CD14-positive monocyte (primary cell): ENCODE measurements at regions not wholly inside any gene's neighbourhood (a gene's known extent, or its start where the extent isn't known, plus 50 kb on each side); places are given as distances from the start of the nearest gene placed in this dataset.

Experiments used
- DNase-seq, 3 donors: peaks; one replicate each; pipeline ENCODE4 v3.0.0-alpha.2; 2011 to 2022
- H2AFZ ChIP-seq: 2 replicates; pipeline ENCODE4 v1.6.0; 2012; ENCODE audit warnings: mild to moderate bottlenecking, low read depth, low read length, inconsistent platforms; ENCODE audit not compliant: insufficient read depth, poor library complexity, severe bottlenecking
- H3K27ac ChIP-seq, 2 donors: 1 replicate in 1 of 2; 2 replicates in 1 of 2; pipeline ENCODE4 v1.5.1; 2012 to 2013; ENCODE audit warnings: low read length in 2 of 2, control low read depth in 1 of 2, inconsistent platforms in 1 of 2, low read depth in 1 of 2, mild to moderate bottlenecking in 1 of 2
- H3K27me3 ChIP-seq, 2 donors: one replicate each; pipeline versions ENCODE4 v1.6.0 to v1.6.1; 2011 to 2013; ENCODE audit warnings: low read length in 2 of 2; ENCODE audit not compliant: control insufficient read depth in 2 of 2, insufficient read depth in 2 of 2
- H3K36me3 ChIP-seq, 2 donors: replicated peaks in 1 of 2; 1 replicate in 1 of 2; 2 replicates in 1 of 2; pipeline versions ENCODE4 v1.5.1 to v1.6.1; 2012 to 2013; ENCODE audit warnings: low read length in 2 of 2, control low read depth in 1 of 2, inconsistent platforms in 1 of 2, mild to moderate bottlenecking in 1 of 2; ENCODE audit not compliant: insufficient read depth in 2 of 2, control insufficient read depth in 1 of 2
- H3K4me1 ChIP-seq, 2 donors: 1 replicate in 1 of 2; 2 replicates in 1 of 2; pipeline versions ENCODE4 v1.5.1 to v1.6.1; 2012 to 2013; ENCODE audit warnings: low read length in 2 of 2, control low read depth in 1 of 2, inconsistent platforms in 1 of 2, mild to moderate bottlenecking in 1 of 2, moderate library complexity in 1 of 2; ENCODE audit not compliant: insufficient read depth in 2 of 2, control insufficient read depth in 1 of 2
- H3K4me2 ChIP-seq: replicated peaks from 2 replicates; pipeline ENCODE3; 2012; ENCODE audit warnings: low read length, moderate library complexity, mild to moderate bottlenecking; ENCODE audit not compliant: poor library complexity, severe bottlenecking; ENCODE audit errors: extremely low read depth
- H3K4me3 ChIP-seq, 3 experiments: fragments of 200-600 bp in 1 of 3; sonication (generic) in 1 of 3; replicated peaks in 1 of 3; 1 replicate in 2 of 3; 2 replicates in 1 of 3; pipeline ENCODE4 v1.5.1; 2011 to 2013; ENCODE audit warnings: low read length in 3 of 3, mild to moderate bottlenecking in 3 of 3, control low read depth in 2 of 3, low read depth in 2 of 3, inconsistent platforms in 1 of 3, moderate library complexity in 1 of 3
- H3K79me2 ChIP-seq: 2 replicates; pipeline ENCODE4 v1.6.0; 2012; ENCODE audit warnings: mild to moderate bottlenecking, control low read depth, inconsistent platforms, low read length, moderate library complexity; ENCODE audit not compliant: insufficient read depth
- H3K9ac ChIP-seq: 2 replicates; pipeline ENCODE4 v1.6.0; 2017; ENCODE audit warnings: low read length, mild to moderate bottlenecking; ENCODE audit not compliant: insufficient read depth, poor library complexity, severe bottlenecking
- H3K9me3 ChIP-seq, 2 donors: replicated peaks in 1 of 2; 1 replicate in 1 of 2; 2 replicates in 1 of 2; pipeline versions ENCODE4 v1.5.1 to v1.6.1; 2012 to 2013; ENCODE audit warnings: low read length in 2 of 2, control low read depth in 1 of 2; ENCODE audit not compliant: control insufficient read depth in 1 of 2, insufficient read depth in 1 of 2
- H4K20me1 ChIP-seq: 2 replicates; pipeline ENCODE4 v1.6.0; 2012; ENCODE audit warnings: mild to moderate bottlenecking, low read length, control low read depth, moderate library complexity; ENCODE audit not compliant: insufficient read depth
- H3K27ac Mint-ChIP-seq, 7 donors: one replicate each; pipeline ENCODE4 v1.8.0; 2020; ENCODE audit warnings: mild to moderate bottlenecking in 7 of 7, mixed read lengths in 7 of 7, moderate library complexity in 6 of 7, inconsistent platforms in 2 of 7
- H3K27me3 Mint-ChIP-seq, 3 donors: one replicate each; pipeline ENCODE4 v1.8.0; 2021 to 2022; ENCODE audit warnings: low read depth in 3 of 3, mild to moderate bottlenecking in 3 of 3, mixed read lengths in 3 of 3, moderate library complexity in 3 of 3, inconsistent platforms in 1 of 3
- H3K36me3 Mint-ChIP-seq, 2 donors: one replicate each; pipeline ENCODE4 v1.8.0; 2020; ENCODE audit warnings: mixed read lengths in 2 of 2, inconsistent platforms in 1 of 2, mild to moderate bottlenecking in 1 of 2
- H3K4me1 Mint-ChIP-seq: one replicate; pipeline ENCODE4 v1.8.0; 2020; ENCODE audit warnings: mild to moderate bottlenecking, mixed read lengths
- H3K4me3 Mint-ChIP-seq, 2 donors: one replicate each; pipeline ENCODE4 v1.8.0; 2020; ENCODE audit warnings: mild to moderate bottlenecking in 2 of 2, mixed read lengths in 2 of 2, moderate library complexity in 1 of 2
- H3K9me3 Mint-ChIP-seq, 7 donors: one replicate each; pipeline ENCODE4 v1.8.0; 2020 to 2022; ENCODE audit warnings: mixed read lengths in 7 of 7, mild to moderate bottlenecking in 6 of 7, moderate library complexity in 6 of 7, inconsistent platforms in 2 of 7
- CTCF ChIP-seq: fragments of 200-600 bp; IDR thresholded peaks from one replicate; pipeline ENCODE4 v1.8.0; 2022; ENCODE audit warnings: antibody characterized with exemption, mild to moderate bottlenecking
- WGBS: methylation state at CpG from one replicate; pipeline ENCODE4 v1.1.5; 2013; ENCODE audit warnings: missing lambda C conversion rate; ENCODE audit not compliant: insufficient coverage; 5-methylcytosine and 5-hydroxymethylcytosine counted together
- intact Hi-C, 2 donors: fragments of 100-400 bp; cut with micrococcal nuclease; formaldehyde crosslinking; loops; one replicate each; pipeline versions ENCODE4 v1.15.0 to v1.15.1; 2023

GRCh38 chr2:59077981-59078531 lies 836.9 kb upstream of the FANCL start:
- Histone ChIP-seq H3K27me3 (no peaks in the 10 kb centered on the region), H3K9ac (no peak overlapping the region), H3K4me1 (no peaks in the 10 kb centered on the region), H3K36me3 (no peaks in the 10 kb centered on the region), H4K20me1 (no peaks in the 10 kb centered on the region), H3K4me2 (no peak overlapping the region), H2AFZ (no peak overlapping the region), H3K79me2 (no peaks in the 10 kb centered on the region), H3K4me3 (no peak overlapping the region), H3K9me3 (no peaks in the 10 kb centered on the region), H3K27ac (no peak overlapping the region)
- Mint-ChIP-seq H3K27ac (no peak overlapping the region), H3K4me3 (no peak overlapping the region), H3K36me3 (no peaks in the 10 kb centered on the region), H3K9me3 (peaks cover 0 to 2% (median 0%) of the 10 kb centered on the region in 7 donors), H3K4me1 (no peaks in the 10 kb centered on the region), H3K27me3 (no peaks in the 10 kb centered on the region)
- intact Hi-C loops, result no loop called here
- no peak for DNase-seq
- TF ChIP-seq CTCF, result no peak
- no CpG with 5 or more reads among the region's 6 CpGs for WGBS

GRCh38 chr2:59077026-59077725 lies 836.1 kb upstream of the FANCL start:
- Histone ChIP-seq H3K9me3 (no peaks in the 10 kb centered on the region), H3K79me2 (no peaks in the 10 kb centered on the region), H2AFZ (no peak overlapping the region), H3K9ac (no peak overlapping the region), H4K20me1 (no peaks in the 10 kb centered on the region), H3K27me3 (no peaks in the 10 kb centered on the region), H3K4me1 (no peaks in the 10 kb centered on the region), H3K27ac (no peak overlapping the region), H3K4me3 (no peak overlapping the region), H3K4me2 (no peak overlapping the region), H3K36me3 (no peaks in the 10 kb centered on the region)
- H3K36me3 Mint-ChIP-seq, result no peaks in the 10 kb centered on the region
- no peak overlapping the region for H3K27ac Mint-ChIP-seq
- intact Hi-C loops, result no loop called here
- no peaks in the 10 kb centered on the region for H3K27me3 Mint-ChIP-seq
- H3K4me1 Mint-ChIP-seq, result no peaks in the 10 kb centered on the region
- DNase-seq, result no peak
- no peak overlapping the region for H3K4me3 Mint-ChIP-seq
- no peak for TF ChIP-seq CTCF
- peaks cover 0 to 2% (median 0%) of the 10 kb centered on the region in 7 donors for H3K9me3 Mint-ChIP-seq
- WGBS, result 100% methylated on average over 1 of the region's 6 CpGs
